Lung (tissue), 11 donors: ENCODE measurements at regions not wholly inside any gene's neighbourhood (a gene's known extent, or its start where the extent isn't known, plus 50 kb on each side); places are given as distances from the start of the nearest gene placed in this dataset.

ENCODE experiments used
- ATAC-seq: fragments of 200-7000 bp; cut with Tn5 transposase; one replicate; pipeline ENCODE4 v1.9.1; 2020; ENCODE audit warnings: moderate number of reproducible peaks; ENCODE audit not compliant: insufficient read depth, low FRiP score
- DNase-seq, 3 donors: peaks; one replicate each; pipeline ENCODE4 v3.0.0-alpha.2; 2013 to 2017
- H3K27ac ChIP-seq, 2 donors: one replicate each; pipeline ENCODE4 v1.5.1; 2013; ENCODE audit warnings: mild to moderate bottlenecking in 2 of 2, moderate library complexity in 2 of 2, control low read depth in 1 of 2, inconsistent platforms in 1 of 2, low read depth in 1 of 2, low read length in 1 of 2
- H3K27me3 ChIP-seq, 3 donors: one replicate each; pipeline ENCODE4 v1.5.1; 2013; ENCODE audit warnings: low read length in 2 of 3; ENCODE audit not compliant: control insufficient read depth in 3 of 3, insufficient read depth in 3 of 3
- H3K36me3 ChIP-seq, 4 donors: one replicate each; pipeline ENCODE4 v1.5.1; 2013; ENCODE audit warnings: low read length in 4 of 4, mild to moderate bottlenecking in 1 of 4, moderate library complexity in 1 of 4; ENCODE audit not compliant: control insufficient read depth in 4 of 4, insufficient read depth in 4 of 4
- H3K4me1 ChIP-seq, 5 donors: one replicate each; pipeline ENCODE4 v1.5.1; 2013; ENCODE audit warnings: low read length in 5 of 5, mild to moderate bottlenecking in 2 of 5, moderate library complexity in 1 of 5; ENCODE audit not compliant: control insufficient read depth in 5 of 5, insufficient read depth in 5 of 5
- H3K4me3 ChIP-seq: one replicate; pipeline ENCODE4 v1.5.1; 2013; ENCODE audit warnings: mild to moderate bottlenecking, control low read depth, moderate library complexity
- H3K9ac ChIP-seq, 2 donors: one replicate each; pipeline ENCODE4 v1.5.1; 2013; ENCODE audit warnings: low read length in 2 of 2, control low read depth in 1 of 2; ENCODE audit not compliant: insufficient read depth in 1 of 2
- H3K9me3 ChIP-seq, 4 donors: one replicate each; pipeline ENCODE4 v1.5.1; 2013; ENCODE audit warnings: low read length in 3 of 4, mild to moderate bottlenecking in 1 of 4, moderate library complexity in 1 of 4; ENCODE audit not compliant: control insufficient read depth in 4 of 4, insufficient read depth in 3 of 4
- CTCF ChIP-seq: IDR thresholded peaks from 2 replicates; pipeline ENCODE4 v1.5.1; 2012; ENCODE audit warnings: mild to moderate bottlenecking; ENCODE audit errors: control extremely low read depth, extremely low read depth
- WGBS, 2 donors: extraction: QIAGEN DNeasy Blood & Tissue Kit; methylation state at CpG; one replicate each; pipeline ENCODE4 v1.1.7; 2013; 5-methylcytosine and 5-hydroxymethylcytosine counted together
- donor health status: control.
- donor health status: control.
- donor health status: Bipolar disorder and iron deficiency.
- donor health status: healthy.
- donor health status: DM: yes; HTN: yes; CAD: no.

GRCh38 chr5:74244406-74244805 lies 396.1 kb downstream of the ENC1 start:
- ATAC-seq (no peak), DNase-seq (no peak)
- Histone ChIP-seq H3K4me3 (no peak overlapping the region), H3K9ac (no peak overlapping the region), H3K36me3 (no peaks in the 10 kb centered on the region), H3K9me3 (no peaks in the 10 kb centered on the region), H3K27ac (no peak overlapping the region), H3K4me1 (peaks cover 0 to 9% (median 3%) of the 10 kb centered on the region in 5 donors), H3K27me3 (no peaks in the 10 kb centered on the region)
- TF ChIP-seq CTCF, result no peak
- WGBS, 2 donors, result 97 to 98% methylated on average over 3 of the region's 3 CpGs

- H3K9ac ChIP-seq, result no peak overlapping the region
- H3K27ac ChIP-seq, result no peak overlapping the region
- ATAC-seq, result no peak
- no peaks in the 10 kb centered on the region for H3K27me3 ChIP-seq
- no peak overlapping the region for H3K4me3 ChIP-seq
- DNase-seq, result peak in 1 of 3 donors; percentile 26
- no peaks in the 10 kb centered on the region for H3K9me3 ChIP-seq
- H3K4me1 ChIP-seq, result peaks cover 0 to 9% (median 3%) of the 10 kb centered on the region in 5 donors
- 83 to 89% methylated on average over 2 of the region's 2 CpGs for WGBS, 2 donors
- no peaks in the 10 kb centered on the region for H3K36me3 ChIP-seq
- TF ChIP-seq CTCF, result no peak
These were observed 396.9 kb downstream of the ENC1 start for GRCh38 chr5:74243634-74244033.

- DNase-seq (no peak), ATAC-seq (no peak)
- Histone ChIP-seq H3K9me3 (no peaks in the 10 kb centered on the region), H3K9ac (no peak overlapping the region), H3K36me3 (no peaks in the 10 kb centered on the region), H3K4me3 (no peak overlapping the region), H3K27me3 (no peaks in the 10 kb centered on the region), H3K27ac (no peak overlapping the region), H3K4me1 (peaks cover 0 to 9% (median 3%) of the 10 kb centered on the region in 5 donors)
- WGBS, 2 donors, result 72 to 89% methylated on average over 3 of the region's 3 CpGs
- TF ChIP-seq CTCF, result no peak
These were observed 398.0 kb downstream of the ENC1 start for GRCh38 chr5:74242516-74242915.

GRCh38 chr5:74241751-74242140 lies 398.8 kb downstream of the ENC1 start:
- no peak for TF ChIP-seq CTCF
- H3K27ac ChIP-seq, result no peak overlapping the region
- 62 to 63% methylated on average over 2 of the region's 2 CpGs for WGBS, 2 donors
- no peak overlapping the region for H3K4me3 ChIP-seq
- peaks cover 0 to 9% (median 3%) of the 10 kb centered on the region in 5 donors for H3K4me1 ChIP-seq
- H3K27me3 ChIP-seq, result no peaks in the 10 kb centered on the region
- no peaks in the 10 kb centered on the region for H3K9me3 ChIP-seq
- H3K36me3 ChIP-seq, result no peaks in the 10 kb centered on the region
- H3K9ac ChIP-seq, result no peak overlapping the region
- no peak for DNase-seq
- ATAC-seq, result no peak
